Hepatocyte (in vitro differentiated cells): ENCODE measurements at regions not wholly inside any gene's neighbourhood (a gene's known extent, or its start where the extent isn't known, plus 50 kb on each side); places are given as distances from the start of the nearest gene placed in this dataset.

Source experiments
- CTCF ChIP-seq: fragments of 200-600 bp; sonication (generic); IDR thresholded peaks from 2 replicates; pipeline ENCODE4 v1.5.1; 2016; ENCODE audit warnings: antibody characterized with exemption, mild to moderate bottlenecking; ENCODE audit not compliant: poor library complexity
- EZH2 ChIP-seq: fragments of 200-600 bp; sonication (generic); IDR thresholded peaks from 2 replicates; pipeline ENCODE4 v1.6.1; 2016; ENCODE audit warnings: antibody characterized with exemption, mild to moderate bottlenecking, borderline replicate concordance

- TF ChIP-seq EZH2, result no peak
- no peak for TF ChIP-seq CTCF
These were observed 60.3 kb upstream of the GRHL3 start for GRCh38 chr1:24258735-24259424.
